Neutrophil (primary cell): ENCODE measurements at regions not wholly inside any gene's neighbourhood (a gene's known extent, or its start where the extent isn't known, plus 50 kb on each side); places are given as distances from the start of the nearest gene placed in this dataset.

ENCODE experiments used
- H3K27ac ChIP-seq: fragments of 200-600 bp; sonication (generic); 2 replicates; pipeline ENCODE4 v1.5.1; 2016; ENCODE audit warnings: mild to moderate bottlenecking, moderate library complexity
- H3K27me3 ChIP-seq: fragments of 200-600 bp; sonication (generic); 2 replicates; pipeline ENCODE4 v1.6.0; 2016; ENCODE audit warnings: mild to moderate bottlenecking
- H3K36me3 ChIP-seq: fragments of 200-600 bp; sonication (generic); 2 replicates; pipeline ENCODE4 v1.5.1; 2017
- H3K4me1 ChIP-seq, 2 experiments: fragments of 200-600 bp in 1 of 2; sonication (generic) in 1 of 2; 1 replicate in 1 of 2; 2 replicates in 1 of 2; pipeline versions ENCODE4 v1.5.1 to v1.6.1; 2013 to 2016; ENCODE audit warnings: low read depth in 1 of 2, low read length in 1 of 2, mild to moderate bottlenecking in 1 of 2, moderate library complexity in 1 of 2; ENCODE audit not compliant: control insufficient read depth in 1 of 2, insufficient read depth in 1 of 2
- H3K4me3 ChIP-seq, 2 experiments: fragments of 200-600 bp in 1 of 2; sonication (generic) in 1 of 2; 1 replicate in 1 of 2; 2 replicates in 1 of 2; pipeline ENCODE4 v1.5.1; 2013 to 2016; ENCODE audit warnings: low read depth in 1 of 2, low read length in 1 of 2, mild to moderate bottlenecking in 1 of 2, moderate library complexity in 1 of 2
- H3K9me3 ChIP-seq: fragments of 200-600 bp; sonication (generic); 2 replicates; pipeline ENCODE4 v1.5.1; 2016
- TF ChIP-seq, protein P1 (sequence below): fragments of 200-600 bp; sonication (generic); IDR thresholded peaks from 2 replicates; pipeline ENCODE4 v1.5.1; 2016; ENCODE audit warnings: antibody characterized with exemption

DNA sequence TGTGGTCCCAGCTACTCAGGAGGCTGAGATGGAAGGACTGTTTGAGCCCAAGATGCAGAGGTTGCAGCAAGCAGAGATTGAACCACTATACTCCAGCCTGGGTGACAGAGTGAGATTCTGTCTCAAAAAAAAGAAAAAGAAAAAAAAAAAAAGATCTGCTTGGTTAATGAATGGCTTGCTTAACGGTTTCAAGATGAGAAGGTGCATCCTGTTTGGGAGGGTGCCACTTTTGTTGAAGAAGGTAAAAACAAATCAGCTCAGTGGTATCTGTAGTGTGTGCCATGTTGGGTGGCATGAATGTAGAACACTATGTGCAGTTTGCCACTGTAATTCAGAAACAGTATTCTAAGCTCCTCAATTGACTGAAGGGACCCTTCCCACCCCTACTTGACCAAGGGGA is 94.9 kb upstream of the ETV3 start:
- no peak overlapping the region for H3K27ac ChIP-seq
- H3K9me3 ChIP-seq: no peaks in the 10 kb centered on the region
- H3K4me1 ChIP-seq: no peaks in the 10 kb centered on the region
- H3K27me3 ChIP-seq: peaks cover 11% of the 10 kb centered on the region
- H3K36me3 ChIP-seq: no peaks in the 10 kb centered on the region
- H3K4me3 ChIP-seq: no peak overlapping the region
- TF ChIP-seq, protein P1, sequence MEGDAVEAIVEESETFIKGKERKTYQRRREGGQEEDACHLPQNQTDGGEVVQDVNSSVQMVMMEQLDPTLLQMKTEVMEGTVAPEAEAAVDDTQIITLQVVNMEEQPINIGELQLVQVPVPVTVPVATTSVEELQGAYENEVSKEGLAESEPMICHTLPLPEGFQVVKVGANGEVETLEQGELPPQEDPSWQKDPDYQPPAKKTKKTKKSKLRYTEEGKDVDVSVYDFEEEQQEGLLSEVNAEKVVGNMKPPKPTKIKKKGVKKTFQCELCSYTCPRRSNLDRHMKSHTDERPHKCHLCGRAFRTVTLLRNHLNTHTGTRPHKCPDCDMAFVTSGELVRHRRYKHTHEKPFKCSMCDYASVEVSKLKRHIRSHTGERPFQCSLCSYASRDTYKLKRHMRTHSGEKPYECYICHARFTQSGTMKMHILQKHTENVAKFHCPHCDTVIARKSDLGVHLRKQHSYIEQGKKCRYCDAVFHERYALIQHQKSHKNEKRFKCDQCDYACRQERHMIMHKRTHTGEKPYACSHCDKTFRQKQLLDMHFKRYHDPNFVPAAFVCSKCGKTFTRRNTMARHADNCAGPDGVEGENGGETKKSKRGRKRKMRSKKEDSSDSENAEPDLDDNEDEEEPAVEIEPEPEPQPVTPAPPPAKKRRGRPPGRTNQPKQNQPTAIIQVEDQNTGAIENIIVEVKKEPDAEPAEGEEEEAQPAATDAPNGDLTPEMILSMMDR: no peak

DNA sequence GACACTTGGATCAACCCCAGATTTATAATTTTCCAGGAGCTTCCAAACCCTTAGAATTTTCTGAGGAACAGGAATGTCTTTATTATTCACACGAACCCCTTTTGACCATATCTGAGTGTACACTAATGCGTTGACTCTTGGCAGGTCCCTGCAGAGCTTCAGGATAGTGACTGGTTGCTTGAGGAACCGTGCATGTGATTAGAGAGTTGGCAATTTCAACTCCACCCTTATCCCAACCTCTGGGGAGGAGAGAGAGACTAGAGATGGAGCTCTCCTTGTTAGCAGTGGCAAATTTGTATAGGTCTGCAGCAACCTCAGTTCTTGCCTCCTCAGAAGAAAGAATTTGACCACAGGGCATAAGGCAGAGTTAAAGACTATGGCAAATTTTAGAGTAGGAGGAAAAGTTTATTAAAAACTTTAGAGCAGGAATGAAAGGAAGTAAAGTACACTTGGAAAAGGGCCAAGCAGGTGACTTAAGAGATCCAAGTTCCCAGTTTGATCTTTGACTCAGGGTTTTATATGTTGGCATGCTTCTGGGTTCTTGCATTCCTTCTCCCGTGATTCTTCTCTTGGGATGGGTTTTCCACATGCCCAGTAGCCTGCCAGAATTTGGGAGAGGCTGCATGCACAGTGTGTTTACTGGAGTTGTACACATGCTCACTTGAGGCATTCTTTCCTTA is 93.8 kb upstream of the ETV3 start:
- Histone ChIP-seq H3K4me1 (no peaks in the 10 kb centered on the region), H3K4me3 (no peak overlapping the region), H3K9me3 (no peaks in the 10 kb centered on the region), H3K27me3 (peaks cover 9% of the 10 kb centered on the region), H3K36me3 (no peaks in the 10 kb centered on the region), H3K27ac (no peak overlapping the region)
- TF ChIP-seq, protein P1: no peak

DNA sequence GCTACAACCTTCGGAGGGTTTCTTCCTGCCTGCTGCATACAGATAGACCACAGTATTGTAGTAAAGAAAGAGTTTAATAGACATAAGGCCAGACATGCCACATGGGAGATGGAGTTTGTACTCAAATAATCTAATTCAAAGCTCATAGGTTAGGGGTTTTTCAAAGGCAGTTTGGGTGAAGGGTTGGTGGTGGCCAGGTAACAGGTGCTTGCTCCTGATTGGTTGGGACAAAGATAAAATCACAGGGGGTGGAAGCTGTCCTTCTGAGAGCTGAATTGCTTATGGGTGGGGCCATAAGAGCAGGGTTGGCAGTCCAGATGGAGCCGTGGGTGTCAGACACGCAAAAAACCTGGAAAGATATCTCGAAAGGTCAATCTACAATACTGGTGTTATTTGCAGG is 92.3 kb upstream of the ETV3 start:
- TF ChIP-seq, protein P1: no peak
- H3K9me3 ChIP-seq: no peaks in the 10 kb centered on the region
- H3K27ac ChIP-seq: no peak overlapping the region
- peaks cover 0 to 5% of the 10 kb centered on the region in 2 experiments for H3K4me1 ChIP-seq
- H3K4me3 ChIP-seq: no peak overlapping the region
- no peaks in the 10 kb centered on the region for H3K36me3 ChIP-seq
- no peaks in the 10 kb centered on the region for H3K27me3 ChIP-seq

DNA sequence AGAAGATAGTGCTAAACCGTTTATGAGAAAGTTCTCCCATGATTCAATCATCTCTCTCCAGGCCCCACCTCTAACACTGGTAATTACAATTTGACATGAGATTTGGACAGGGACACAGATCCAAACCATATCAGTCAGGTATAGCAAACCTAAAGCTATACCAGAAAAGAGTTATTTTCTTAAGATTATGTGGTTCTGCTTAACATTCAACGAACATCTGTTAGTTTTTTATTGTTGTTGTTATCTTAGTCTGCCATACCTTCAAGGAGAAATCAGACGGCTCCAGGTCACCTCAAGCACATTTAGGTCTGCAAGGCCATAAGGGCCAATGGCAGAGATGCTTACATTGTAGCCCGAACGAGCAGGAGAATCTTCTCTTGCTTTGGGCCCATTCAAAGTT is 89.5 kb upstream of the ETV3 start:
- no peaks in the 10 kb centered on the region for H3K9me3 ChIP-seq

DNA sequence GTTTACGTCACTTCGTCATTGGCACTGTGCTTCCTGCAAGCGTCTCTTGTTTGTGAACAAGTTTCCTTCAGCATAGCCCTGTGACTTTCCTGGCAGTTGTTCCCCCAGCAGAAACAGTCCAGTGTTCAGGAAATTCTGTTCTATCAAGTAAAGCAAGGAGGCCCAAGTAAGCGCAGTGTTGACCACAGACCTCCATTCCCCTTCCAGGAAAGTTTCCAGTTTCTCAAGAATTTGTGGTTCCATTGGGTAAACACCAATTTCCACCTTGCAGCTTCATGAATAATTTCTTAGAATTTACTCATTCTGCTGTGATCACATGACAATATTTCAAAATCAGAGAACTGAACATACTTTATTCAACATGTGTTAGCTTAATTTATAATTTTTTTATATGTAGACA is 88.5 kb upstream of the ETV3 start:
- Histone ChIP-seq H3K36me3 (no peaks in the 10 kb centered on the region), H3K27me3 (peaks cover 8% of the 10 kb centered on the region), H3K4me3 (no peak overlapping the region), H3K27ac (no peak overlapping the region), H3K9me3 (no peaks in the 10 kb centered on the region), H3K4me1 (peaks cover 0 to 5% of the 10 kb centered on the region in 2 experiments)
- TF ChIP-seq, protein P1: no peak

More for the DNA sequence above, 89.5 kb upstream of the ETV3 start:
- Histone ChIP-seq H3K4me3 (no peak overlapping the region), H3K4me1 (peaks cover 0 to 5% of the 10 kb centered on the region in 2 experiments), H3K36me3 (no peaks in the 10 kb centered on the region), H3K27ac (no peak overlapping the region), H3K27me3 (peaks cover 2% of the 10 kb centered on the region)
- TF ChIP-seq, protein P1: no peak
